SJCRH30 (cell line): ENCODE measurements at regions not wholly inside any gene's neighbourhood (a gene's known extent, or its start where the extent isn't known, plus 50 kb on each side); places are given as distances from the start of the nearest gene placed in this dataset.
"Not testable (repeated sequence)": the region's sequence is repeated elsewhere in the genome, so short reads cannot be mapped to it uniquely, and the experiment has no call there.

Experiments
- DNase-seq, 2 experiments: peaks; one replicate each; pipeline ENCODE4 v3.0.0-alpha.2; 2015 to 2020
- H3K27ac ChIP-seq: fragments of 250-450 bp; sonication (Bioruptor Pico); 2 replicates; pipeline ENCODE4 v1.5.1; 2020; ENCODE audit warnings: mild to moderate bottlenecking, moderate library complexity
- H3K27me3 ChIP-seq: fragments of 250-450 bp; sonication (Bioruptor Pico); 2 replicates; pipeline ENCODE4 v1.5.1; 2020; ENCODE audit warnings: mild to moderate bottlenecking, moderate library complexity
- H3K36me3 ChIP-seq: fragments of 250-450 bp; sonication (Bioruptor Pico); 2 replicates; pipeline ENCODE4 v1.5.1; 2020; ENCODE audit warnings: mild to moderate bottlenecking, moderate library complexity
- H3K4me1 ChIP-seq: fragments of 250-450 bp; sonication (Bioruptor Pico); 2 replicates; pipeline ENCODE4 v1.5.1; 2020; ENCODE audit warnings: mild to moderate bottlenecking, moderate library complexity
- H3K4me3 ChIP-seq: fragments of 250-450 bp; sonication (Bioruptor Pico); 2 replicates; pipeline ENCODE4 v1.5.1; 2020; ENCODE audit warnings: mild to moderate bottlenecking, moderate library complexity
- H3K9me3 ChIP-seq: fragments of 250-450 bp; sonication (Bioruptor Pico); replicated peaks from 2 replicates; pipeline ENCODE4 v1.5.1; 2020; ENCODE audit warnings: mild to moderate bottlenecking, moderate library complexity

GRCh38 chr6:67814262-67814661, 820.8 kb upstream of the ADGRB3 start:
- no peak overlapping the region for H3K27ac ChIP-seq
- H3K4me1 ChIP-seq = no peaks in the 10 kb centered on the region
- no peaks in the 10 kb centered on the region for H3K27me3 ChIP-seq
- H3K36me3 ChIP-seq = no peaks in the 10 kb centered on the region
- H3K9me3 ChIP-seq = no peaks in the 10 kb centered on the region
- H3K4me3 ChIP-seq = no peak overlapping the region
- DNase-seq = no peak

GRCh38 chr6:67812693-67813092, 822.4 kb upstream of the ADGRB3 start:
- DNase-seq = no peak
- H3K36me3 ChIP-seq = no peaks in the 10 kb centered on the region
- no peaks in the 10 kb centered on the region for H3K27me3 ChIP-seq
- H3K4me1 ChIP-seq = no peaks in the 10 kb centered on the region
- H3K27ac ChIP-seq = no peak overlapping the region
- H3K4me3 ChIP-seq = no peak overlapping the region
- H3K9me3 ChIP-seq = no peaks in the 10 kb centered on the region

- no peak overlapping the region for H3K27ac ChIP-seq
- no peak for DNase-seq
- no peaks in the 10 kb centered on the region for H3K36me3 ChIP-seq
- no peaks in the 10 kb centered on the region for H3K9me3 ChIP-seq
- no peaks in the 10 kb centered on the region for H3K27me3 ChIP-seq
- no peaks in the 10 kb centered on the region for H3K4me1 ChIP-seq
- no peak overlapping the region for H3K4me3 ChIP-seq
These were observed 823.0 kb upstream of the ADGRB3 start for GRCh38 chr6:67812125-67812524.

- Histone ChIP-seq H3K36me3 (no peaks in the 10 kb centered on the region), H3K27ac (no peak overlapping the region), H3K4me1 (no peaks in the 10 kb centered on the region), H3K27me3 (no peaks in the 10 kb centered on the region), H3K4me3 (no peak overlapping the region), H3K9me3 (no peaks in the 10 kb centered on the region)
- no peak for DNase-seq
These were observed 823.6 kb upstream of the ADGRB3 start for GRCh38 chr6:67811239-67812037.

- not testable (repeated sequence) for DNase-seq, H3K27me3 ChIP-seq, H3K9me3 ChIP-seq, H3K36me3 ChIP-seq, H3K4me1 ChIP-seq, H3K4me3 ChIP-seq, H3K27ac ChIP-seq
These were observed 830.3 kb upstream of the ADGRB3 start for GRCh38 chr6:67804808-67805207.

- H3K36me3 ChIP-seq = no peaks in the 10 kb centered on the region
- no peak for DNase-seq
- no peaks in the 10 kb centered on the region for H3K4me1 ChIP-seq
- H3K9me3 ChIP-seq = no peaks in the 10 kb centered on the region
- H3K27ac ChIP-seq = no peak overlapping the region
- H3K4me3 ChIP-seq = no peak overlapping the region
- no peaks in the 10 kb centered on the region for H3K27me3 ChIP-seq
These were observed 832.3 kb upstream of the ADGRB3 start for GRCh38 chr6:67802771-67803170.

- H3K9me3 ChIP-seq = no peaks in the 10 kb centered on the region
- no peak for DNase-seq
- no peak overlapping the region for H3K4me3 ChIP-seq
- H3K27ac ChIP-seq = no peak overlapping the region
- no peaks in the 10 kb centered on the region for H3K27me3 ChIP-seq
- no peaks in the 10 kb centered on the region for H3K36me3 ChIP-seq
- H3K4me1 ChIP-seq = no peaks in the 10 kb centered on the region
These were observed 842.1 kb upstream of the ADGRB3 start for GRCh38 chr6:67792996-67793395.

GRCh38 chr6:67790569-67790968, 844.5 kb upstream of the ADGRB3 start:
- H3K4me3 ChIP-seq = no peak overlapping the region
- no peaks in the 10 kb centered on the region for H3K4me1 ChIP-seq
- no peaks in the 10 kb centered on the region for H3K9me3 ChIP-seq
- H3K36me3 ChIP-seq = no peaks in the 10 kb centered on the region
- H3K27me3 ChIP-seq = no peaks in the 10 kb centered on the region
- no peak overlapping the region for H3K27ac ChIP-seq
- DNase-seq = no peak

- H3K27ac ChIP-seq, DNase-seq, H3K9me3 ChIP-seq, H3K4me3 ChIP-seq, H3K27me3 ChIP-seq, H3K36me3 ChIP-seq, H3K4me1 ChIP-seq: not testable (repeated sequence)
These were observed 848.0 kb upstream of the ADGRB3 start for GRCh38 chr6:67787119-67787518.

GRCh38 chr6:67779876-67780275, 855.2 kb upstream of the ADGRB3 start:
- Histone ChIP-seq H3K36me3 (no peaks in the 10 kb centered on the region), H3K4me1 (no peaks in the 10 kb centered on the region), H3K27ac (no peak overlapping the region), H3K9me3 (no peaks in the 10 kb centered on the region), H3K27me3 (no peaks in the 10 kb centered on the region), H3K4me3 (no peak overlapping the region)
- no peak for DNase-seq

- no peak overlapping the region for H3K4me3 ChIP-seq
These were observed 859.7 kb upstream of the ADGRB3 start for GRCh38 chr6:67775333-67775732.

GRCh38 chr6:67768972-67769371, 866.1 kb upstream of the ADGRB3 start:
- no peak overlapping the region for H3K4me3 ChIP-seq
- no peak overlapping the region for H3K27ac ChIP-seq
- H3K36me3 ChIP-seq = no peaks in the 10 kb centered on the region

More at GRCh38 chr6:67775333-67775732, 859.7 kb upstream of the ADGRB3 start:
- no peak for DNase-seq
- H3K4me1 ChIP-seq = no peaks in the 10 kb centered on the region
- H3K27ac ChIP-seq = no peak overlapping the region
- H3K9me3 ChIP-seq = no peaks in the 10 kb centered on the region
- no peaks in the 10 kb centered on the region for H3K36me3 ChIP-seq
- no peaks in the 10 kb centered on the region for H3K27me3 ChIP-seq

GRCh38 chr6:67767046-67767822, 867.8 kb upstream of the ADGRB3 start:
- not testable (repeated sequence) for DNase-seq

More at GRCh38 chr6:67768972-67769371, 866.1 kb upstream of the ADGRB3 start:
- H3K9me3 ChIP-seq = no peaks in the 10 kb centered on the region
- H3K4me1 ChIP-seq = no peaks in the 10 kb centered on the region
- H3K27me3 ChIP-seq = no peaks in the 10 kb centered on the region
- no peak for DNase-seq

GRCh38 chr6:67766057-67766456, 869.0 kb upstream of the ADGRB3 start:
- no peak for DNase-seq
- Histone ChIP-seq H3K4me1 (no peaks in the 10 kb centered on the region), H3K36me3 (no peaks in the 10 kb centered on the region), H3K27ac (no peak overlapping the region), H3K9me3 (no peaks in the 10 kb centered on the region), H3K27me3 (no peaks in the 10 kb centered on the region), H3K4me3 (no peak overlapping the region)

More at GRCh38 chr6:67767046-67767822, 867.8 kb upstream of the ADGRB3 start:
- H3K4me3 ChIP-seq, H3K27ac ChIP-seq, H3K9me3 ChIP-seq, H3K27me3 ChIP-seq, H3K36me3 ChIP-seq, H3K4me1 ChIP-seq: not testable (repeated sequence)

GRCh38 chr6:67759001-67759400, 876.1 kb upstream of the ADGRB3 start:
- Histone ChIP-seq H3K9me3 (no peaks in the 10 kb centered on the region), H3K4me1 (no peaks in the 10 kb centered on the region), H3K4me3 (no peak overlapping the region), H3K27ac (no peak overlapping the region), H3K36me3 (no peaks in the 10 kb centered on the region), H3K27me3 (no peaks in the 10 kb centered on the region)
- no peak for DNase-seq
